Rectal smooth muscle tissue (tissue), 1 donor: ENCODE measurements at regions not wholly inside any gene's neighbourhood (a gene's known extent, or its start where the extent isn't known, plus 50 kb on each side); places are given as distances from the start of the nearest gene placed in this dataset.

Experiments
- H3K27ac ChIP-seq: one replicate; pipeline ENCODE4 v1.7.0; 2013; ENCODE audit warnings: low read depth, low read length, inconsistent platforms
- H3K27me3 ChIP-seq: one replicate; pipeline ENCODE4 v1.7.0; 2013; ENCODE audit warnings: low read length; ENCODE audit not compliant: control insufficient read depth, insufficient read depth
- H3K36me3 ChIP-seq: one replicate; pipeline ENCODE4 v1.7.0; 2013; ENCODE audit warnings: low read length; ENCODE audit not compliant: control insufficient read depth, insufficient read depth
- H3K4me1 ChIP-seq: one replicate; pipeline ENCODE4 v1.7.0; 2013; ENCODE audit warnings: low read length; ENCODE audit not compliant: control insufficient read depth, insufficient read depth
- H3K4me3 ChIP-seq: one replicate; pipeline ENCODE4 v1.7.0; 2013; ENCODE audit warnings: low read length
- H3K9ac ChIP-seq: one replicate; pipeline ENCODE4 v1.7.0; 2013; ENCODE audit warnings: low read length

GRCh38 chr20:51202304-51202703 is 179.4 kb upstream of the KCNG1 start:
- no peaks in the 10 kb centered on the region for H3K27me3 ChIP-seq
- H3K27ac ChIP-seq = no peak overlapping the region
- no peak overlapping the region for H3K9ac ChIP-seq
- no peaks in the 10 kb centered on the region for H3K36me3 ChIP-seq
- no peak overlapping the region for H3K4me3 ChIP-seq
- no peaks in the 10 kb centered on the region for H3K4me1 ChIP-seq

GRCh38 chr20:51199920-51200319 is 177.0 kb upstream of the KCNG1 start:
- no peak overlapping the region for H3K4me3 ChIP-seq
- H3K36me3 ChIP-seq = no peaks in the 10 kb centered on the region
- H3K4me1 ChIP-seq = no peaks in the 10 kb centered on the region
- no peaks in the 10 kb centered on the region for H3K27me3 ChIP-seq
- H3K9ac ChIP-seq = no peak overlapping the region
- no peak overlapping the region for H3K27ac ChIP-seq

GRCh38 chr20:51198876-51199523 is 176.1 kb upstream of the KCNG1 start:
- H3K4me3 ChIP-seq = no peak overlapping the region
- H3K36me3 ChIP-seq = no peaks in the 10 kb centered on the region
- H3K4me1 ChIP-seq = no peaks in the 10 kb centered on the region
- no peak overlapping the region for H3K27ac ChIP-seq
- no peaks in the 10 kb centered on the region for H3K27me3 ChIP-seq
- no peak overlapping the region for H3K9ac ChIP-seq

- Histone ChIP-seq H3K4me1 (no peaks in the 10 kb centered on the region), H3K36me3 (no peaks in the 10 kb centered on the region), H3K9ac (no peak overlapping the region), H3K27ac (no peak overlapping the region), H3K4me3 (no peak overlapping the region), H3K27me3 (no peaks in the 10 kb centered on the region)
These were observed 175.3 kb upstream of the KCNG1 start for GRCh38 chr20:51198238-51198637.

GRCh38 chr20:51196991-51197651 is 174.2 kb upstream of the KCNG1 start:
- Histone ChIP-seq H3K36me3 (no peaks in the 10 kb centered on the region), H3K4me1 (no peaks in the 10 kb centered on the region), H3K27me3 (no peaks in the 10 kb centered on the region), H3K4me3 (no peak overlapping the region), H3K9ac (no peak overlapping the region), H3K27ac (no peak overlapping the region)

GRCh38 chr20:51195990-51196389 is 173.1 kb upstream of the KCNG1 start:
- no peaks in the 10 kb centered on the region for H3K36me3 ChIP-seq
- no peak overlapping the region for H3K27ac ChIP-seq
- H3K9ac ChIP-seq = no peak overlapping the region
- no peaks in the 10 kb centered on the region for H3K27me3 ChIP-seq
- no peak overlapping the region for H3K4me3 ChIP-seq
- H3K4me1 ChIP-seq = no peaks in the 10 kb centered on the region

- Histone ChIP-seq H3K9ac (no peak overlapping the region), H3K4me3 (no peak overlapping the region), H3K36me3 (no peaks in the 10 kb centered on the region), H3K27ac (no peak overlapping the region), H3K4me1 (no peaks in the 10 kb centered on the region), H3K27me3 (no peaks in the 10 kb centered on the region)
These were observed 172.6 kb upstream of the KCNG1 start for GRCh38 chr20:51195419-51195901.

- Histone ChIP-seq H3K27me3 (no peaks in the 10 kb centered on the region), H3K36me3 (no peaks in the 10 kb centered on the region), H3K4me3 (no peak overlapping the region), H3K9ac (no peak overlapping the region), H3K4me1 (no peaks in the 10 kb centered on the region), H3K27ac (no peak overlapping the region)
These were observed 170.3 kb upstream of the KCNG1 start for GRCh38 chr20:51193066-51193772.

- H3K4me3 ChIP-seq = no peak overlapping the region
These were observed 167.9 kb upstream of the KCNG1 start for GRCh38 chr20:51190783-51191180.

GRCh38 chr20:51189814-51190782 is 167.2 kb upstream of the KCNG1 start:
- no peaks in the 10 kb centered on the region for H3K4me1 ChIP-seq
- no peak overlapping the region for H3K9ac ChIP-seq
- peaks cover 4% of the 10 kb centered on the region for H3K27me3 ChIP-seq
- H3K4me3 ChIP-seq = no peak overlapping the region
- H3K27ac ChIP-seq = no peak overlapping the region
- H3K36me3 ChIP-seq = no peaks in the 10 kb centered on the region

More at GRCh38 chr20:51190783-51191180, 167.9 kb upstream of the KCNG1 start:
- Histone ChIP-seq H3K36me3 (no peaks in the 10 kb centered on the region), H3K27ac (no peak overlapping the region), H3K4me1 (no peaks in the 10 kb centered on the region), H3K9ac (no peak overlapping the region), H3K27me3 (peaks cover 4% of the 10 kb centered on the region)

DNA sequence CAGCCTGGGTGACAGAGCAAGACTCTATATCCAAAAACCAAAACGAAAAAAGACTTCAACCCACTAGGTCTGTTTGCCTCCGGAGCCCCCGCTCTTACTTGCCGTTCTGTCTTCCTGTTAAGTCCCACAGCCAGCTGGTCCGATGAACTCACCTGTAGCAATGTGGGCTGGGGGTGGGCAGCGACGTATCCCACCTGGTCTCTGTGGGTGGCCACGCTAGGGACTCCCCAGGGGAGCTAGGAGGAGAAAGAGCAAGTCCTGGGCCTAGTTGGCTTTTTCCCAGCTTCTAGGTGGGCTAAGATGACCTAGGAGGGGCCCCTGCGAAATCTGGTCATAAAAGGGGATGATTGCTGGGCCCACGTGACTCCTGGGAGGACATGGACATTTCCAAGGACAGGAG is 166.0 kb upstream of the KCNG1 start:
- peaks cover 4% of the 10 kb centered on the region for H3K27me3 ChIP-seq
- H3K27ac ChIP-seq = no peak overlapping the region
- H3K36me3 ChIP-seq = no peaks in the 10 kb centered on the region
- no peak overlapping the region for H3K9ac ChIP-seq
- no peaks in the 10 kb centered on the region for H3K4me1 ChIP-seq
- no peak overlapping the region for H3K4me3 ChIP-seq

DNA sequence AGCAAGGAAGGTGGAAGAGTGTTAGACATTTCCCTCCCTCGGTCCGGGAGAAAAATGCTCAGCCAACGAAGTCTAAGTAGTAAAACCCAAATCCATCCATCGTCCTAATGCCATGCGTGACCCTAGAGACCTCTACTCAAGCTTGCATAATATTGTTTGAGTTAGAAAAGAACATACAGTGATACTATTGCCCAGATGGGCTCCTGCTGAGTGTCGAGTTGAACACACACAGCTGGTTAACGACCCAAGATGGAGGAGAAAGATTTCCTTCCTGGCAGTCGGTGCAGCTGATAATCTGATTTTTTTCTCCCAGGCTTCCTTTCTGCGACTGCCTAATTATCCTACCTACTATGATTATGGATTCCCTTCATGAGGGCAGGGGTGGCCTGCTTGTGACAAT is 164.4 kb upstream of the KCNG1 start:
- Histone ChIP-seq H3K9ac (no peak overlapping the region), H3K4me3 (no peak overlapping the region), H3K4me1 (no peaks in the 10 kb centered on the region), H3K36me3 (no peaks in the 10 kb centered on the region), H3K27ac (no peak overlapping the region), H3K27me3 (peaks cover 4% of the 10 kb centered on the region)
